Ishikawa (cell line): ENCODE measurements at regions not wholly inside any gene's neighbourhood (a gene's known extent, or its start where the extent isn't known, plus 50 kb on each side); places are given as distances from the start of the nearest gene placed in this dataset.

Experiments
- CEBPB ChIP-seq: IDR thresholded peaks from 2 replicates; pipeline ENCODE4 v1.6.1; 2012
- CREB1 ChIP-seq: IDR thresholded peaks from 2 replicates; pipeline ENCODE4 v1.6.1; 2012; ENCODE audit warnings: low read depth
- EGR1 ChIP-seq: IDR thresholded peaks from 2 replicates; pipeline ENCODE4 v1.6.1; 2012
- EP300 ChIP-seq: IDR thresholded peaks from 2 replicates; pipeline ENCODE4 v1.6.1; 2012; ENCODE audit warnings: borderline replicate concordance
- FOXM1 ChIP-seq: IDR thresholded peaks from 2 replicates; pipeline ENCODE4 v1.6.1; 2012; ENCODE audit warnings: low read depth, borderline replicate concordance
- NFIC ChIP-seq: IDR thresholded peaks from 2 replicates; pipeline ENCODE4 v1.6.1; 2012
- RAD21 ChIP-seq: IDR thresholded peaks from 2 replicates; pipeline ENCODE4 v1.6.1; 2012; ENCODE audit warnings: low read depth
- TAF1 ChIP-seq: IDR thresholded peaks from 2 replicates; pipeline ENCODE4 v1.6.1; 2012; ENCODE audit warnings: low read depth, mild to moderate bottlenecking
- TCF12 ChIP-seq: IDR thresholded peaks from 2 replicates; pipeline ENCODE4 v1.6.1; 2012; ENCODE audit warnings: low read depth
- TEAD4 ChIP-seq: IDR thresholded peaks from 2 replicates; pipeline ENCODE4 v1.6.1; 2012
- YY1 ChIP-seq: IDR thresholded peaks from 2 replicates; pipeline ENCODE4 v1.6.1; 2012; ENCODE audit warnings: low read depth
- ZBTB7A ChIP-seq: IDR thresholded peaks from 2 replicates; pipeline ENCODE4 v1.6.1; 2012; ENCODE audit warnings: low read depth
- TF ChIP-seq, protein P1 (sequence below): IDR thresholded peaks from 2 replicates; pipeline ENCODE4 v1.6.1; 2012; ENCODE audit warnings: low read depth, mild to moderate bottlenecking
- TF ChIP-seq, protein P2 (sequence below): IDR thresholded peaks from 2 replicates; pipeline ENCODE4 v1.6.1; 2012
- TF ChIP-seq, protein P3 (sequence below): IDR thresholded peaks from 2 replicates; pipeline ENCODE4 v1.6.1; 2012

DNA sequence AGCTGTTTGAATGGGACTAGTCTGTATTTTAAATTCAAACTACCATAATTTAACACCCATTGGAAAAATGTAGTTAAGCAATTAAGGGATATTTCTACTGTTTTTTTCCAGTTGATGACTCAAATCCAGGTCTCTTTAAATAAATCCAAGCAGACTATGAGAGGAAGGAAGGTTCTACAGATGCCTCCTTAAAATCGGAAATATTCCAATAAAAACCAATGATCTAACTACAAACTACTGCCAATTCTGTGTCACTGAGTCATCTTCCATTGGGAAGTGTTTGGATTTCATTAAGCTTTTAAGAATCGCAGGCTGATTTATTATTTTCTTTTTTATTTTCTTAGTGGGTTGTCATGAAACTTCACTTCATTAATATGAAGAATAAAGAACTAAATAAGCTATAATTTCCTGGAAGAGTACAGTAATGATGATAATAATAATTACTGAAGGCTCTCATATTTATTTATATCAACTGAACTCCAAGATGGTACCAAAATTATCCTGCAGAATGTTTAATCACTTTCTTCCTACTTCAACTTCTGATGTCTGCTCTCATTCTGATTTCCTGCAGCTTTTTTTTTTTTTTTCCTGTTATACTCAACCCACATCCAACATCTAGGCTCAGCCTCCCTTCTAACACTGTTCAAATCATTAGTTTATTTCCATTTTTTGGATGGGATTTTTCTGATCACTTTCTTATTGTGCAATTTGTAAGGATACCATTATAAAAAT is 166.3 kb upstream of the FN1 start:
- no peak for TF ChIP-seq CEBPB
- TF ChIP-seq RAD21 = no peak
- TF ChIP-seq EGR1 = no peak
- no peak for TF ChIP-seq TCF12
- no peak for TF ChIP-seq ZBTB7A
- TF ChIP-seq, protein P1, sequence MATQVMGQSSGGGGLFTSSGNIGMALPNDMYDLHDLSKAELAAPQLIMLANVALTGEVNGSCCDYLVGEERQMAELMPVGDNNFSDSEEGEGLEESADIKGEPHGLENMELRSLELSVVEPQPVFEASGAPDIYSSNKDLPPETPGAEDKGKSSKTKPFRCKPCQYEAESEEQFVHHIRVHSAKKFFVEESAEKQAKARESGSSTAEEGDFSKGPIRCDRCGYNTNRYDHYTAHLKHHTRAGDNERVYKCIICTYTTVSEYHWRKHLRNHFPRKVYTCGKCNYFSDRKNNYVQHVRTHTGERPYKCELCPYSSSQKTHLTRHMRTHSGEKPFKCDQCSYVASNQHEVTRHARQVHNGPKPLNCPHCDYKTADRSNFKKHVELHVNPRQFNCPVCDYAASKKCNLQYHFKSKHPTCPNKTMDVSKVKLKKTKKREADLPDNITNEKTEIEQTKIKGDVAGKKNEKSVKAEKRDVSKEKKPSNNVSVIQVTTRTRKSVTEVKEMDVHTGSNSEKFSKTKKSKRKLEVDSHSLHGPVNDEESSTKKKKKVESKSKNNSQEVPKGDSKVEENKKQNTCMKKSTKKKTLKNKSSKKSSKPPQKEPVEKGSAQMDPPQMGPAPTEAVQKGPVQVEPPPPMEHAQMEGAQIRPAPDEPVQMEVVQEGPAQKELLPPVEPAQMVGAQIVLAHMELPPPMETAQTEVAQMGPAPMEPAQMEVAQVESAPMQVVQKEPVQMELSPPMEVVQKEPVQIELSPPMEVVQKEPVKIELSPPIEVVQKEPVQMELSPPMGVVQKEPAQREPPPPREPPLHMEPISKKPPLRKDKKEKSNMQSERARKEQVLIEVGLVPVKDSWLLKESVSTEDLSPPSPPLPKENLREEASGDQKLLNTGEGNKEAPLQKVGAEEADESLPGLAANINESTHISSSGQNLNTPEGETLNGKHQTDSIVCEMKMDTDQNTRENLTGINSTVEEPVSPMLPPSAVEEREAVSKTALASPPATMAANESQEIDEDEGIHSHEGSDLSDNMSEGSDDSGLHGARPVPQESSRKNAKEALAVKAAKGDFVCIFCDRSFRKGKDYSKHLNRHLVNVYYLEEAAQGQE = no peak
- TF ChIP-seq TEAD4 = no peak
- TF ChIP-seq, protein P2, sequence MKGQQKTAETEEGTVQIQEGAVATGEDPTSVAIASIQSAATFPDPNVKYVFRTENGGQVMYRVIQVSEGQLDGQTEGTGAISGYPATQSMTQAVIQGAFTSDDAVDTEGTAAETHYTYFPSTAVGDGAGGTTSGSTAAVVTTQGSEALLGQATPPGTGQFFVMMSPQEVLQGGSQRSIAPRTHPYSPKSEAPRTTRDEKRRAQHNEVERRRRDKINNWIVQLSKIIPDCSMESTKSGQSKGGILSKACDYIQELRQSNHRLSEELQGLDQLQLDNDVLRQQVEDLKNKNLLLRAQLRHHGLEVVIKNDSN = no peak

DNA sequence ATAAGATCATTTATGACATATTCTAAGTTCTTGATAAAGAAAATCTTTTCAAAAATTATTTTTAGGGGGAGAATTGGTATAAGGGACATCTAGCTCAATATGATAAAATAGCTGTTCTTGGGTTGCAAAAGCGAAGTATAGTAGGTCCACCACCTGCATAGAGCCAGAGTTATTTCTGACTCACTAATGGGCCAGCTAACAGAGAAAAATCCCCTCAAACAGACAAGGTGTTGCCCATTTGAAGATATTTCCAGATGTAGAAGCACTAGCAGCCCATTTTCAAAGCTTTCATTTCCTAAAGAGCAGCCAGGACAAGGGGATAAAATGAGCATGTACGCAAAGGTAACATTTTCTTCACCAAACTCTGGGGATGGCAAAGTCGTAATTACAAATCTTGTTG is 165.7 kb upstream of the FN1 start:
- no peak for TF ChIP-seq CEBPB
- no peak for TF ChIP-seq TAF1
- no peak for TF ChIP-seq TCF12
- TF ChIP-seq CREB1 = no peak
- TF ChIP-seq EP300 = no peak
- no peak for TF ChIP-seq RAD21
- no peak for TF ChIP-seq NFIC
- TF ChIP-seq TEAD4 = no peak
- TF ChIP-seq EGR1 = no peak
- no peak for TF ChIP-seq ZBTB7A
- TF ChIP-seq, protein P3, sequence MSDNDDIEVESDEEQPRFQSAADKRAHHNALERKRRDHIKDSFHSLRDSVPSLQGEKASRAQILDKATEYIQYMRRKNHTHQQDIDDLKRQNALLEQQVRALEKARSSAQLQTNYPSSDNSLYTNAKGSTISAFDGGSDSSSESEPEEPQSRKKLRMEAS = no peak
- TF ChIP-seq, protein P2 = no peak
- no peak for TF ChIP-seq FOXM1
- TF ChIP-seq YY1 = no peak

DNA sequence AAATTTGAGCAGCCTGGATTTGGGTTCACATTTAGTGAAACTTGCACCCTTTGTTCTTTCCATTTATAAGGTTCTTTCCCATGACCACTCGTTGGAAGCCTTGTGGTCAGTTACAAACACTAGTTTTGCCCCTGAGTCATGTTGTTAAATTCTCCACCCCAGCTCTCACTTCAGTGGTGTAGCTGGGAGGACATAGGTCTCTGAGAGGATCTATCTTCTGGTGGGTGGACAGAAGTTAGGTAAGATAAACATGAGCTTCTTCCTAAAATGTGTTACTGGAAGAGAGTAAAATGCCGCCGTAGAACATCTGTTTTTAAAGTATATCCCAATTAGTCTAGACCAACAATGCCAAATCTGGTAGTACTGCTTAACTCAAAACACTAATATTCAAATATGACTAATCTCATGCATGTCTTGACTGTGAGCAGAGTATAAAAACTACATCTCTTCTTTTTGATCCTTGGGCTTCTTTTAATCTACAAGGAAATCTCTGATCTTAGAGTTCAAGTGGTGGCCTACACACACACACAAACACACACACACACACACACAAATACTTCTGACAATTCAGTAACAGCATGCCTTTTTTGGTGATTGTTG is 162.6 kb upstream of the FN1 start:
- no peak for TF ChIP-seq FOXM1
- TF ChIP-seq NFIC = no peak
- TF ChIP-seq, protein P1 = no peak
- TF ChIP-seq, protein P2 = no peak
- TF ChIP-seq CREB1 = no peak
- TF ChIP-seq TEAD4 = no peak
- TF ChIP-seq TAF1 = no peak
- TF ChIP-seq EGR1 = no peak
- TF ChIP-seq RAD21 = no peak
- TF ChIP-seq, protein P3 = no peak
- TF ChIP-seq ZBTB7A = no peak
- no peak for TF ChIP-seq CEBPB
- TF ChIP-seq EP300 = no peak
- TF ChIP-seq TCF12 = no peak
- TF ChIP-seq YY1 = no peak

DNA sequence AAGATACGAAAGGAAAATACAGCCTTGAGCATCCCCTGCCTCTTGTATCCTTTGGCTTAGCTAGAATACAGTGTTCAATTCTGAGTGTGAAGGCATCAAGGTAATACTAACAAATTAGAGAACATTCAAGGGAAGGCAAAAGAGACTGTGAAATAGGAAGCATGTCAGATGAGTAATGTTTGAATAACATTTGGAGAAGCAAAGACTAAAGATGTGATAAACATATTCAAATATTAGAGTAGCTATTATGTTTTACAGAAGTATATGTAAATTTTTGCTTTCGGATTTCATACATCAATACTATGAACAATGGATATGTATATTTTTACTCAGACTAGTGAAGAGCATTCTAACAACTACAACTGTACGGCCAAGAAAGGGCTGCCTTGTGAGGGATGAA is 161.7 kb upstream of the FN1 start:
- TF ChIP-seq YY1 (no peak), NFIC (no peak), ZBTB7A (no peak)

DNA sequence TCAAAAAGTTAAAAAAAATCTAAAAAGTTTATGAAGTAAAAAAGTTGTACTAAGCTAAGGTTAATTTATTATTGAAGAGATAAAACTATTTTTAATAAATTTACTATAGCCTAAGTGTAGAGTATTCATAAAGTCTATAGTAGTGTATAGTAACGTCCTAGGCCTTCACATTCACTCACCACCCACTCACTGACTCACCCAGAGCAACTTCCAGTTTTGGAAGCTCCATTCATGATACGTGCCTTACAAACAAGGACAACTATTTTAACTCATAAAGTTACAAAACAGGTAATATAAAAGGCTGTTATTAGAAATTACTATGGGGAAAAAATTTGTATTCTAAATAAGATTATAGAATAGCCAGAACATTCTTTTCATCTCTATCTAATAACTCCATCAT is 158.9 kb upstream of the FN1 start:
- TF ChIP-seq TCF12 (no peak), RAD21 (no peak), EP300 (no peak), ZBTB7A (no peak), TAF1 (no peak), EGR1 (no peak), CREB1 (no peak), NFIC (no peak), TEAD4 (no peak), CEBPB (no peak), YY1 (no peak)
- TF ChIP-seq, protein P3 = no peak
- TF ChIP-seq, protein P1 = no peak
- TF ChIP-seq, protein P2 = no peak
